OCI-LY3 (cell line): ENCODE measurements at regions not wholly inside any gene's neighbourhood (a gene's known extent, or its start where the extent isn't known, plus 50 kb on each side); places are given as distances from the start of the nearest gene placed in this dataset.

Experiments
- CTCF ChIP-seq: fragments of 200-600, 300-600 bp; sonication (generic); IDR thresholded peaks from 2 replicates; pipeline ENCODE4 v1.5.1; 2014; ENCODE audit warnings: antibody characterized with exemption, low read length, low read depth
- EZH2phosphoT487 ChIP-seq: fragments of 200-600 bp; shearing (Covaris generic); IDR thresholded peaks from 2 replicates; pipeline ENCODE4 v1.6.1; 2018; ENCODE audit warnings: antibody characterized with exemption, mixed run types, low read depth

- TF ChIP-seq EZH2phosphoT487, result no peak
- no peak for TF ChIP-seq CTCF
Observed at GRCh38 chr16:86325360-86325759, 185.0 kb upstream of the FOXF1 start.
